RWPE2 (cell line): ENCODE measurements at regions not wholly inside any gene's neighbourhood (a gene's known extent, or its start where the extent isn't known, plus 50 kb on each side); places are given as distances from the start of the nearest gene placed in this dataset.
"Not testable (repeated sequence)": the region's sequence is repeated elsewhere in the genome, so short reads cannot be mapped to it uniquely, and the experiment has no call there.

Experiments used
- ATAC-seq: fragments of 200-7000 bp; cut with Tn5 transposase; 3 replicates; pipeline ENCODE4 v1.9.1; 2021; ENCODE audit warnings: low read depth
- DNase-seq: peaks from one replicate; pipeline ENCODE4 v3.0.0-alpha.2; 2020; ENCODE audit warnings: low spot score
- H3K27ac ChIP-seq: fragments of 450-650 bp; 2 replicates; pipeline ENCODE4 v1.5.1; 2017; ENCODE audit warnings: mild to moderate bottlenecking; ENCODE audit not compliant: poor library complexity, severe bottlenecking
- H3K27me3 ChIP-seq: fragments of 250-450 bp; sonication (Bioruptor Pico); 2 replicates; pipeline ENCODE4 v1.5.1; 2021; ENCODE audit warnings: mild to moderate bottlenecking, moderate library complexity; ENCODE audit not compliant: insufficient read depth, poor library complexity, severe bottlenecking
- H3K36me3 ChIP-seq: fragments of 250-450 bp; sonication (Bioruptor Pico); 2 replicates; pipeline ENCODE4 v1.5.1; 2020; ENCODE audit warnings: low read depth, mild to moderate bottlenecking, moderate library complexity
- H3K4me1 ChIP-seq: fragments of 250-450 bp; sonication (Bioruptor Pico); 2 replicates; pipeline ENCODE4 v1.5.1; 2021; ENCODE audit warnings: mild to moderate bottlenecking, moderate library complexity; ENCODE audit not compliant: insufficient read depth, poor library complexity, severe bottlenecking
- H3K4me3 ChIP-seq: fragments of 250-450 bp; sonication (Bioruptor Pico); 2 replicates; pipeline ENCODE4 v1.5.1; 2021; ENCODE audit warnings: mild to moderate bottlenecking, moderate library complexity; ENCODE audit not compliant: severe bottlenecking
- H3K9me3 ChIP-seq: fragments of 250-450 bp; sonication (Bioruptor Pico); 2 replicates; pipeline ENCODE4 v1.5.1; 2021; ENCODE audit warnings: mild to moderate bottlenecking, moderate library complexity; ENCODE audit not compliant: severe bottlenecking
- TF ChIP-seq, protein P1 (sequence below): fragments of 450-650 bp; IDR thresholded peaks from one replicate; pipeline ENCODE4 v1.5.1; 2017; ENCODE audit warnings: mild to moderate bottlenecking, moderate library complexity; ENCODE audit not compliant: poor library complexity, severe bottlenecking

DNA sequence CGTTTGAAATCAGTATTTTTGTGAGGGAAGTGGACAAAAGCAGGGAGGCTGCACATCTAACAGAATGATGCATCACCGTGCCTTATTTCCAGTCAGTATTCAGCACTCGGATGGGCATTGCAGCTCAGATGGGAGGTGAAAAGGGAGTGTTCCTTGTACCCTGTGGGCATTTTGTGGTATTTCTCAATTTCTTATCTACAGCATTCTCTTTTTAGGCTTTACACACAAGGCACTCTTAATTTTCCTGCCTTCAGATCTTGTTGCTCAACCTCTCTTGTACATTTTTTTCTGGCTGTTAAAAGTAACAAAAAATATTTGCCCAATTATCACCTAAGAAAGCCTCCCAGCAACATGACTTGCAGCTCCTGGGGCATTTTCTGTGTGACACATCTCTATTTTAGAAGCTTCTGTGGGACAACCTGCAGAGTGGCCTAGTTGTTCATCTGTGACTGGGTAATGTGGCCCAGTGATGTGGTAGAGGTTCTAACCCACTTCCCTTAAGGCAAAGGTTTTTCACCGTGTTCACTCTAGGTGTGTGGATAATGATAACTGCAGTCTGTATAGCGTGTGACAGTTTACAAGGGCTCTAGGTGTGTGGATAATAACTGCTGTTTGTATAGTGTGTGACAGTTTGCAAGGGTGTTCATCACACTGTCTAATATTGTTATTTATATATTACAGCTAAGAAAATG lies 257.2 kb downstream of the PTGER3 start:
- ATAC-seq (no peak), DNase-seq (no peak)
- no peaks in the 10 kb centered on the region for H3K4me1 ChIP-seq
- TF ChIP-seq, protein P1, sequence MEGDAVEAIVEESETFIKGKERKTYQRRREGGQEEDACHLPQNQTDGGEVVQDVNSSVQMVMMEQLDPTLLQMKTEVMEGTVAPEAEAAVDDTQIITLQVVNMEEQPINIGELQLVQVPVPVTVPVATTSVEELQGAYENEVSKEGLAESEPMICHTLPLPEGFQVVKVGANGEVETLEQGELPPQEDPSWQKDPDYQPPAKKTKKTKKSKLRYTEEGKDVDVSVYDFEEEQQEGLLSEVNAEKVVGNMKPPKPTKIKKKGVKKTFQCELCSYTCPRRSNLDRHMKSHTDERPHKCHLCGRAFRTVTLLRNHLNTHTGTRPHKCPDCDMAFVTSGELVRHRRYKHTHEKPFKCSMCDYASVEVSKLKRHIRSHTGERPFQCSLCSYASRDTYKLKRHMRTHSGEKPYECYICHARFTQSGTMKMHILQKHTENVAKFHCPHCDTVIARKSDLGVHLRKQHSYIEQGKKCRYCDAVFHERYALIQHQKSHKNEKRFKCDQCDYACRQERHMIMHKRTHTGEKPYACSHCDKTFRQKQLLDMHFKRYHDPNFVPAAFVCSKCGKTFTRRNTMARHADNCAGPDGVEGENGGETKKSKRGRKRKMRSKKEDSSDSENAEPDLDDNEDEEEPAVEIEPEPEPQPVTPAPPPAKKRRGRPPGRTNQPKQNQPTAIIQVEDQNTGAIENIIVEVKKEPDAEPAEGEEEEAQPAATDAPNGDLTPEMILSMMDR: no peak
- H3K36me3 ChIP-seq: no peaks in the 10 kb centered on the region
- peaks cover 11% of the 10 kb centered on the region for H3K27me3 ChIP-seq
- no peak overlapping the region for H3K27ac ChIP-seq
- H3K9me3 ChIP-seq: no peaks in the 10 kb centered on the region
- H3K4me3 ChIP-seq: no peak overlapping the region

DNA sequence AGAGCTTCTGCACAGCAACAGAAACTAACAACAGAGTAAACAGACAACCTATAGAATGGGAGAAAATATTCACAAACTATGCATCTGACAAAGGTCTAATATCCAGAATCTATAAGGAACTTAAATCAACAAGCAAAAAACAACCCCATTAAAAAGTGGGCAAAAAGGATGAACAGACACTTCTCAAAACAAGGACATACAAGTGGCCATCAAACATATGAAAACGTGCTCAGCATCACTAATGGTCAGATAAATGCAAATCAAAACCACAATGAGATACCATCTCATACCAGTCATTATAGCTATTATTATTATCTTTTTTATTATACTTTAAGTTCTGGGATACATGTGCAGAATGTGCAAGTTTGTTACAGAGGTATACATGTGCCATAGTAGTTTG lies 252.6 kb downstream of the PTGER3 start:
- not testable (repeated sequence) for H3K4me1 ChIP-seq, H3K4me3 ChIP-seq, DNase-seq, H3K9me3 ChIP-seq, H3K36me3 ChIP-seq, H3K27ac ChIP-seq, ATAC-seq
- peaks cover 11% of the 10 kb centered on the region for H3K27me3 ChIP-seq

DNA sequence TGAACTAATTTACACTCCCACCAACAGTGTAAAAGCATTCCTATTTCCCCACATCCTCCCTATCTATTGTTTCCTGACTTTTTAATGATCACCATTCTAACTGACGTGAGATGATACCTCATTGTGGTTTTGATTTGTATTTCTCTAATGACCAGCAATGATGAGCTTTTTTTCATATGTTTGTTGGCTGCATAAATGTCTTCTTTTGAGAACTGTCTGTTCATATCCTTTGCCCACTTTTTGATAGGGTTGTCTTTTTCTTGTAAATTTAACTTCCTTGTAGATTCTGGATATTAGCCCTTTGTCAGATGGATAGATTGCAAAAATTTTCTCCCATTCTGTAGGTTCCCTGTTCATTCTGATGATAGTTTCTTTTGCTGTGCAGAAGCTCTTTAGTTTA lies 251.3 kb downstream of the PTGER3 start:
- H3K4me3 ChIP-seq, DNase-seq, H3K4me1 ChIP-seq, ATAC-seq, H3K36me3 ChIP-seq, H3K9me3 ChIP-seq, H3K27ac ChIP-seq: not testable (repeated sequence)
- H3K27me3 ChIP-seq: peaks cover 11% of the 10 kb centered on the region

DNA sequence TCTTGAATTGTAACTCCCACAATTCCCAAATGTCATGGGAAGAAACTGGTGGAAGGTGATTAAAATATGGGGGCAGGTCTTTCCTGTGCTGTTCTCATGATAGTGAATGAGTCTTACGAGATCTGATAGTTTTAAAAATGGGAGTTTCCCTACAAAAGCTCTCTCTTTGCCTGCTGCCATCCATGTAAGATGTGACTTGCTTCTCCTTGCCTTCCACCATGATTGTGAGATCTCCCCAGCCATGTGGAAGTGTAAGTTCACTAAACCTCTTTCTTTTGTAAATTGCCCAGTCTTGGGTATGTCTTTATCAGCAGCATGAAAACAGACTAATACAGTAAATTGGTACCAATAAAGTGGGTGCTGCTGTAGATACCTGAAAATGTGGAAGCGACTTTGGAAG lies 245.0 kb downstream of the PTGER3 start:
- not testable (repeated sequence) for H3K9me3 ChIP-seq, H3K27ac ChIP-seq, H3K4me3 ChIP-seq, H3K27me3 ChIP-seq, DNase-seq, H3K4me1 ChIP-seq, H3K36me3 ChIP-seq, ATAC-seq

DNA sequence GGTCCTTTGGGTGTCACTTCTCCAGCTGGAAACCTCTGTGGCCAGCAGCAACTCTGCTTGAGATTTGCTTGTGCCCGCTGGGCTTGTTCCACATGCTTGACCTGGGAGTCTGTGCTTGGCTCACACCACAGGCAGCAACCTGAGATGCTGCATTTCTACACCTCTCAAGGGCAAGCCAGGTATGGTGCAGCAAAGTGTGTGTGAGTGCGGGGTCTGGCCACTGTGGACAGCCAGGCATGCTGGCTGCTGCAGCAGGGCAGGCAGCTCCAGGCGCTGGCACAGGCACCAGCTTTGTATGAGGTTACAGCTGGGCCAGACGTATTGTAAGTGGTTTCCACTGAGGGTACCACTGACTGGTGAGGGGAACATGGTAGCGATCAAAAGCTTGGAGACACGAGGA lies 242.0 kb downstream of the PTGER3 start:
- no peaks in the 10 kb centered on the region for H3K27me3 ChIP-seq
- no peaks in the 10 kb centered on the region for H3K4me1 ChIP-seq
- no peaks in the 10 kb centered on the region for H3K9me3 ChIP-seq
- DNase-seq: no peak
- no peaks in the 10 kb centered on the region for H3K36me3 ChIP-seq
- H3K27ac ChIP-seq: no peak overlapping the region
- TF ChIP-seq, protein P1: no peak
- H3K4me3 ChIP-seq: no peak overlapping the region
- no peak for ATAC-seq

DNA sequence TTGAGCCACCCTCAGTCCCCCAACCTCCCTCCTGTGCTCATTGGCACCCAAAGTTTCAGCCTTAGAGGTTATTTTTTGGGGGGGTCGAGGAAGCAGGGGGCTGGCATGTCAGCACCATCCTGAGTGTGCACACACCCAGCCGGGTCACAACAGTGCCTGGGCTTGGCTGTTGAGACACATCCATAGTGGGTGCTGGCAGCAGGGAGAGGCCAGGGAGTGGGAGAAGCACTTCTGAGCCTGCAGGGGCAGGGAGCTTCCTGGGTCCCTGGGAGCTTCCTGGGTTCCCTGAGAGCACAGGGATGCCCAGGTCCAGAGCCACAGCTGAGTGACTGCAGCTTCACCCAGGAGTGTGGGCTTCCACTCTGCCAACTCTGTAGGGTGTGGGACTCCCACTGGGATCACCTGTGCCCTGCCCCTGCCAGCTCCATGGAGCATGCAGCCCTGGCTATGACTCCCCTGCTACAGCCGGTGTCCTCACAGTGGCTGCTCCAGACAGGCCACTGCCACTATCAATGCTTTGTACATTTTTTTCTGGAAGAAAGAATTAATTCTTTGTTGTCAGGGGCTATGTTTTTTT lies 240.4 kb downstream of the PTGER3 start:
- TF ChIP-seq, protein P1: no peak
- Histone ChIP-seq H3K27me3 (no peaks in the 10 kb centered on the region), H3K27ac (no peak overlapping the region), H3K4me1 (no peaks in the 10 kb centered on the region), H3K36me3 (no peaks in the 10 kb centered on the region), H3K9me3 (no peaks in the 10 kb centered on the region), H3K4me3 (no peak overlapping the region)
- DNase-seq: no peak
- ATAC-seq: peak; percentile 25; the same call in 1 of the 3 replicates
